Activated naive CD4-positive, alpha-beta T cell treated with anti-CD3 and anti-CD28 coated beads, Interleukin-2, amount 10 ng/mL, durations not matched to agents 7 days and 5 days (primary cell): ENCODE measurements at regions not wholly inside any gene's neighbourhood (a gene's known extent, or its start where the extent isn't known, plus 50 kb on each side); places are given as distances from the start of the nearest gene placed in this dataset.

Experiments
- CTCF ChIA-PET: fragments of 350-600 bp; sonication (Branson Sonifier 250); formaldehyde crosslinking; loops from one replicate; lab custom pipeline; 2021; ENCODE audit warnings: antibody characterized with exemption; lab: Charles Lee
- DNase-seq: peaks from one replicate; pipeline ENCODE4 v3.0.0-alpha.2; 2020
- H3K27ac Mint-ChIP-seq: one replicate; pipeline ENCODE4 v1.8.0; 2021; ENCODE audit warnings: mild to moderate bottlenecking, moderate library complexity, mixed read lengths
- H3K27me3 Mint-ChIP-seq: one replicate; pipeline ENCODE4 v1.8.0; 2021; ENCODE audit warnings: mild to moderate bottlenecking, mixed read lengths
- H3K36me3 Mint-ChIP-seq: one replicate; pipeline ENCODE4 v1.8.0; 2021; ENCODE audit warnings: mixed read lengths
- H3K4me1 Mint-ChIP-seq: one replicate; pipeline ENCODE4 v1.8.0; 2021; ENCODE audit warnings: mixed read lengths
- H3K4me3 Mint-ChIP-seq: one replicate; pipeline ENCODE4 v1.8.0; 2021; ENCODE audit warnings: mild to moderate bottlenecking, moderate library complexity, mixed read lengths
- H3K9me3 Mint-ChIP-seq: one replicate; pipeline ENCODE4 v1.8.0; 2021; ENCODE audit warnings: mixed read lengths

- no peaks in the 10 kb centered on the region for H3K36me3 Mint-ChIP-seq
- H3K27ac Mint-ChIP-seq, result no peak overlapping the region
- H3K4me1 Mint-ChIP-seq, result no peaks in the 10 kb centered on the region
- peaks cover 11% of the 10 kb centered on the region for H3K9me3 Mint-ChIP-seq
- CTCF ChIA-PET, result no interaction called here
- H3K27me3 Mint-ChIP-seq, result no peaks in the 10 kb centered on the region
- no peak for DNase-seq
- H3K4me3 Mint-ChIP-seq, result no peak overlapping the region
Observed at GRCh38 chr9:23322392-23322791, 503.6 kb downstream of the ELAVL2 start.

GRCh38 chr9:23324511-23324910 is 501.5 kb downstream of the ELAVL2 start:
- no peaks in the 10 kb centered on the region for H3K4me1 Mint-ChIP-seq
- CTCF ChIA-PET, result no interaction called here
- no peaks in the 10 kb centered on the region for H3K36me3 Mint-ChIP-seq
- no peak overlapping the region for H3K4me3 Mint-ChIP-seq
- DNase-seq, result no peak
- no peak overlapping the region for H3K27ac Mint-ChIP-seq
- H3K9me3 Mint-ChIP-seq, result peaks cover 11% of the 10 kb centered on the region
- H3K27me3 Mint-ChIP-seq, result no peaks in the 10 kb centered on the region

- DNase-seq, result no peak
- Mint-ChIP-seq H3K4me3 (no peak overlapping the region), H3K9me3 (peaks cover 20% of the 10 kb centered on the region), H3K36me3 (no peaks in the 10 kb centered on the region), H3K27me3 (no peaks in the 10 kb centered on the region), H3K27ac (no peak overlapping the region), H3K4me1 (no peaks in the 10 kb centered on the region)
- CTCF ChIA-PET, result no interaction called here
Observed at GRCh38 chr9:23326597-23326996, 499.4 kb downstream of the ELAVL2 start.

GRCh38 chr9:23341346-23341745 is 484.7 kb downstream of the ELAVL2 start:
- H3K27me3 Mint-ChIP-seq, result no peaks in the 10 kb centered on the region
- no peak overlapping the region for H3K27ac Mint-ChIP-seq
- H3K4me1 Mint-ChIP-seq, result no peaks in the 10 kb centered on the region
- no peaks in the 10 kb centered on the region for H3K9me3 Mint-ChIP-seq
- H3K36me3 Mint-ChIP-seq, result no peaks in the 10 kb centered on the region
- CTCF ChIA-PET, result no interaction called here
- H3K4me3 Mint-ChIP-seq, result no peak overlapping the region
- DNase-seq, result no peak

- H3K27ac Mint-ChIP-seq, result no peak overlapping the region
- DNase-seq, result no peak
- no peaks in the 10 kb centered on the region for H3K27me3 Mint-ChIP-seq
- no peaks in the 10 kb centered on the region for H3K36me3 Mint-ChIP-seq
- CTCF ChIA-PET, result no interaction called here
- peaks cover 4% of the 10 kb centered on the region for H3K9me3 Mint-ChIP-seq
- H3K4me3 Mint-ChIP-seq, result no peak overlapping the region
- H3K4me1 Mint-ChIP-seq, result no peaks in the 10 kb centered on the region
Observed at GRCh38 chr9:23342291-23342690, 483.7 kb downstream of the ELAVL2 start.

- no peak for DNase-seq
- CTCF ChIA-PET, result no interaction called here
- no peaks in the 10 kb centered on the region for H3K4me1 Mint-ChIP-seq
- no peak overlapping the region for H3K27ac Mint-ChIP-seq
- H3K36me3 Mint-ChIP-seq, result no peaks in the 10 kb centered on the region
- H3K9me3 Mint-ChIP-seq, result peaks cover 6% of the 10 kb centered on the region
- no peak overlapping the region for H3K4me3 Mint-ChIP-seq
- H3K27me3 Mint-ChIP-seq, result no peaks in the 10 kb centered on the region
Observed at GRCh38 chr9:23343226-23343625, 482.8 kb downstream of the ELAVL2 start.

- no peaks in the 10 kb centered on the region for H3K27me3 Mint-ChIP-seq
- CTCF ChIA-PET, result no interaction called here
- peaks cover 15% of the 10 kb centered on the region for H3K9me3 Mint-ChIP-seq
- no peak for DNase-seq
- no peaks in the 10 kb centered on the region for H3K36me3 Mint-ChIP-seq
- H3K4me1 Mint-ChIP-seq, result no peaks in the 10 kb centered on the region
- no peak overlapping the region for H3K4me3 Mint-ChIP-seq
- H3K27ac Mint-ChIP-seq, result no peak overlapping the region
Observed at GRCh38 chr9:23361096-23361495, 464.9 kb downstream of the ELAVL2 start.

GRCh38 chr9:23372703-23373102 is 453.3 kb downstream of the ELAVL2 start:
- CTCF ChIA-PET, result no interaction called here
- H3K27ac Mint-ChIP-seq, result no peak overlapping the region
- no peak overlapping the region for H3K4me3 Mint-ChIP-seq
- H3K36me3 Mint-ChIP-seq, result no peaks in the 10 kb centered on the region
- H3K27me3 Mint-ChIP-seq, result no peaks in the 10 kb centered on the region
- no peaks in the 10 kb centered on the region for H3K9me3 Mint-ChIP-seq
- no peak for DNase-seq
- no peaks in the 10 kb centered on the region for H3K4me1 Mint-ChIP-seq

GRCh38 chr9:23375511-23375910 is 450.5 kb downstream of the ELAVL2 start:
- Mint-ChIP-seq H3K27me3 (no peaks in the 10 kb centered on the region), H3K4me1 (no peaks in the 10 kb centered on the region), H3K4me3 (no peak overlapping the region), H3K9me3 (peaks cover 1% of the 10 kb centered on the region), H3K36me3 (no peaks in the 10 kb centered on the region), H3K27ac (no peak overlapping the region)
- no peak for DNase-seq
- CTCF ChIA-PET, result no interaction called here

GRCh38 chr9:23379842-23380241 is 446.2 kb downstream of the ELAVL2 start:
- H3K4me3 Mint-ChIP-seq, result no peak overlapping the region
- DNase-seq, result no peak
- peaks cover 8% of the 10 kb centered on the region for H3K9me3 Mint-ChIP-seq
- no peaks in the 10 kb centered on the region for H3K27me3 Mint-ChIP-seq
- no peak overlapping the region for H3K27ac Mint-ChIP-seq
- H3K4me1 Mint-ChIP-seq, result no peaks in the 10 kb centered on the region
- H3K36me3 Mint-ChIP-seq, result no peaks in the 10 kb centered on the region
- CTCF ChIA-PET, result no interaction called here

- DNase-seq, result no peak
- CTCF ChIA-PET, result no interaction called here
- Mint-ChIP-seq H3K27me3 (no peaks in the 10 kb centered on the region), H3K4me3 (no peak overlapping the region), H3K4me1 (no peaks in the 10 kb centered on the region), H3K9me3 (peaks cover 8% of the 10 kb centered on the region), H3K36me3 (no peaks in the 10 kb centered on the region), H3K27ac (no peak overlapping the region)
Observed at GRCh38 chr9:23380821-23381220, 445.2 kb downstream of the ELAVL2 start.

- Mint-ChIP-seq H3K4me1 (no peaks in the 10 kb centered on the region), H3K4me3 (no peak overlapping the region), H3K27me3 (no peaks in the 10 kb centered on the region), H3K27ac (no peak overlapping the region), H3K9me3 (peaks cover 8% of the 10 kb centered on the region), H3K36me3 (no peaks in the 10 kb centered on the region)
- CTCF ChIA-PET, result no interaction called here
- DNase-seq, result no peak
Observed at GRCh38 chr9:23382418-23382817, 443.6 kb downstream of the ELAVL2 start.

GRCh38 chr9:23394189-23394588 is 431.9 kb downstream of the ELAVL2 start:
- H3K36me3 Mint-ChIP-seq, result no peaks in the 10 kb centered on the region
- peaks cover 12% of the 10 kb centered on the region for H3K9me3 Mint-ChIP-seq
- no peaks in the 10 kb centered on the region for H3K27me3 Mint-ChIP-seq
- H3K4me1 Mint-ChIP-seq, result no peaks in the 10 kb centered on the region
- H3K27ac Mint-ChIP-seq, result no peak overlapping the region
- DNase-seq, result no peak
- CTCF ChIA-PET, result no interaction called here
- no peak overlapping the region for H3K4me3 Mint-ChIP-seq

- no peak for DNase-seq
- H3K4me3 Mint-ChIP-seq, result no peak overlapping the region
- no peaks in the 10 kb centered on the region for H3K36me3 Mint-ChIP-seq
- H3K27me3 Mint-ChIP-seq, result no peaks in the 10 kb centered on the region
- H3K4me1 Mint-ChIP-seq, result no peaks in the 10 kb centered on the region
- peaks cover 5% of the 10 kb centered on the region for H3K9me3 Mint-ChIP-seq
- H3K27ac Mint-ChIP-seq, result no peak overlapping the region
- CTCF ChIA-PET, result no interaction called here
Observed at GRCh38 chr9:23408874-23409273, 417.2 kb downstream of the ELAVL2 start.

GRCh38 chr9:23412046-23412445 is 414.0 kb downstream of the ELAVL2 start:
- H3K9me3 Mint-ChIP-seq, result peaks cover 5% of the 10 kb centered on the region
- H3K36me3 Mint-ChIP-seq, result no peaks in the 10 kb centered on the region
- no peak overlapping the region for H3K27ac Mint-ChIP-seq
- H3K4me1 Mint-ChIP-seq, result no peaks in the 10 kb centered on the region
- no peaks in the 10 kb centered on the region for H3K27me3 Mint-ChIP-seq
- no peak overlapping the region for H3K4me3 Mint-ChIP-seq
- no peak for DNase-seq
- CTCF ChIA-PET, result no interaction called here

GRCh38 chr9:23412458-23412857 is 413.6 kb downstream of the ELAVL2 start:
- H3K27ac Mint-ChIP-seq, result no peak overlapping the region
- no peak for DNase-seq
- CTCF ChIA-PET, result no interaction called here
- no peaks in the 10 kb centered on the region for H3K36me3 Mint-ChIP-seq
- H3K9me3 Mint-ChIP-seq, result peaks cover 5% of the 10 kb centered on the region
- no peaks in the 10 kb centered on the region for H3K4me1 Mint-ChIP-seq
- H3K4me3 Mint-ChIP-seq, result no peak overlapping the region
- no peaks in the 10 kb centered on the region for H3K27me3 Mint-ChIP-seq
